ENCODE measurements at regions not wholly inside any gene's neighbourhood (a gene's known extent, or its start where the extent isn't known, plus 50 kb on each side); places are given as distances from the start of the nearest gene placed in this dataset.
"Not testable (repeated sequence)": the region's sequence is repeated elsewhere in the genome, so short reads cannot be mapped to it uniquely, and the experiment has no call there.

- TF ChIP-seq, protein P1, sequence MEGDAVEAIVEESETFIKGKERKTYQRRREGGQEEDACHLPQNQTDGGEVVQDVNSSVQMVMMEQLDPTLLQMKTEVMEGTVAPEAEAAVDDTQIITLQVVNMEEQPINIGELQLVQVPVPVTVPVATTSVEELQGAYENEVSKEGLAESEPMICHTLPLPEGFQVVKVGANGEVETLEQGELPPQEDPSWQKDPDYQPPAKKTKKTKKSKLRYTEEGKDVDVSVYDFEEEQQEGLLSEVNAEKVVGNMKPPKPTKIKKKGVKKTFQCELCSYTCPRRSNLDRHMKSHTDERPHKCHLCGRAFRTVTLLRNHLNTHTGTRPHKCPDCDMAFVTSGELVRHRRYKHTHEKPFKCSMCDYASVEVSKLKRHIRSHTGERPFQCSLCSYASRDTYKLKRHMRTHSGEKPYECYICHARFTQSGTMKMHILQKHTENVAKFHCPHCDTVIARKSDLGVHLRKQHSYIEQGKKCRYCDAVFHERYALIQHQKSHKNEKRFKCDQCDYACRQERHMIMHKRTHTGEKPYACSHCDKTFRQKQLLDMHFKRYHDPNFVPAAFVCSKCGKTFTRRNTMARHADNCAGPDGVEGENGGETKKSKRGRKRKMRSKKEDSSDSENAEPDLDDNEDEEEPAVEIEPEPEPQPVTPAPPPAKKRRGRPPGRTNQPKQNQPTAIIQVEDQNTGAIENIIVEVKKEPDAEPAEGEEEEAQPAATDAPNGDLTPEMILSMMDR (IDR thresholded peaks at IDR 0.05; ENCODE audit: poor library complexity) = not testable (repeated sequence)
- TF ChIP-seq EZH2phosphoT487 (IDR thresholded peaks at IDR 0.05; ENCODE audit: low read depth, severe bottlenecking, unreplicated experiment) = not testable (repeated sequence)
These were observed 74.7 kb downstream of the TBC1D28 start for GRCh38 chr17:18569489-18569913.
